ENCODE measurements at regions not wholly inside any gene's neighbourhood (a gene's known extent, or its start where the extent isn't known, plus 50 kb on each side); places are given as distances from the start of the nearest gene placed in this dataset.

DNA sequence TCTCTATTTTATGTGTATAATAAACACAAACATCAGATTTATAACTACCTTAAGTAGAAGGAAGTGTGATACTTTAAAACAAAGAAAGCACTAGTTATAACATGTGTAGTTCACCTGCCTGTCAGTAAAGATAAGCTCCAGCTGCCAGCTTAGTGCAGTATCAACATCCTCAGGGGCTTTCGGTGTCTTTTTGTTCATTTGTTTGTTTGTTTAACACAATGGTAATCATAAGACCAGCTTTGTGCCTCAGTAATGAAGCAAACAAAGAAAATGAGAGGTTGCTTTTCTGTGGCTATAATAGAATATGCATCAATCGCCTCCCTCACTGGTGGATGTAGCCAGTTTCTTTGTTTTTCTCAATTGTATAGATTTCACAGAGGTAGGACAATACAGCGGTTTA, 1499.0 kb upstream of the TMEFF2 start:
- no peak overlapping the region for H3K9ac ChIP-seq (ENCODE audit: low read length)
- no peaks in the 10 kb centered on the region for H3K4me1 ChIP-seq (ENCODE audit: insufficient read depth, low read length)
- H3K27ac ChIP-seq (ENCODE audit: low read depth, low read length): no peak overlapping the region
- H3K9me3 ChIP-seq (ENCODE audit: low read length): no peaks in the 10 kb centered on the region
- no peaks in the 10 kb centered on the region for H3K36me3 ChIP-seq (ENCODE audit: insufficient read depth, low read length)
- no peaks in the 10 kb centered on the region for H3K27me3 ChIP-seq (ENCODE audit: control insufficient read depth in 1 of 2, insufficient read depth in 2 of 2, low read length in 2 of 2)
- no peak overlapping the region for H3K4me3 ChIP-seq (ENCODE audit: low read depth in 1 of 2, low read length in 2 of 2)

DNA sequence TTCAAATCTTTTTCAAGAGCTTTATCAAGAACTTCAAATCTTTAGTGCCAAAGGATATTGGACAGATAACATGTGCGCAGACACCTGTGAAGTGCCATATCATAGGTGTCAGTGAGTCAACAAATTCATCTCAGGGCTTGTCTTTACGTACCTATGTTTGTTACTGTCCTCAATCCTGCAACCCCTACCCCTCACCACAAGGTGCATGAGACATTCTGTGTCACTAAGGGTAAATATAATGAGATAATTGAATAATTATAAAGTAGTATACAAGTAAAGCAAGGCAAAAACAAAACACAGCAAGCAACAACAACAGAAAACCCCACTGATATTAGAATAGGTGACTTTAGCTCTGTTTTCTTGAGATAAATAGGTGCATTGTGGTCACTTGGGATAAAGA, 1495.8 kb upstream of the TMEFF2 start:
- no peak overlapping the region for H3K4me3 ChIP-seq (ENCODE audit: low read depth in 1 of 2, low read length in 2 of 2)
- no peaks in the 10 kb centered on the region for H3K27me3 ChIP-seq (ENCODE audit: control insufficient read depth in 1 of 2, insufficient read depth in 2 of 2, low read length in 2 of 2)
- H3K27ac ChIP-seq (ENCODE audit: low read depth, low read length): no peak overlapping the region
- no peaks in the 10 kb centered on the region for H3K9me3 ChIP-seq (ENCODE audit: low read length)
- no peak overlapping the region for H3K9ac ChIP-seq (ENCODE audit: low read length)
- H3K36me3 ChIP-seq (ENCODE audit: insufficient read depth, low read length): no peaks in the 10 kb centered on the region
- no peaks in the 10 kb centered on the region for H3K4me1 ChIP-seq (ENCODE audit: insufficient read depth, low read length)

DNA sequence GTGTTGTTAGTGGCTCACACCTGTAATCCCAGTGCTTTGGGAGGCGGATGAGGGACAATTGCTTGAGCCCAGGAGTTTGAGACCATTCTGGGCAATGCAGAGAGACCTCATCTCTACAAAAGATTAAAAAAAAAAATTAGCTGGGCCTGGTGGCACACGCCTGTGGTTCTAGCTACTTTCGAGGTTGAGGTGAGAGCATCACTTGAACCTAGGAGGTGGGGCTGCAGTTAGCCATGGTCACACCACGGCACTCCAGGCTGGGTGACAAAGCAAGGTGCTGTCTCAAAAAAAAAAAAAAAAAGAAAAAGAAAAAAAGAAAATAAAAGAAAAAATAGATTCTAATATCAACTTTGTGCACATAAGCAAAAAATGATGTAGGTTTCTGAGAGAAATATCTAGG, 1492.5 kb upstream of the TMEFF2 start:
- H3K36me3 ChIP-seq (ENCODE audit: insufficient read depth, low read length): no peaks in the 10 kb centered on the region
- H3K9ac ChIP-seq (ENCODE audit: low read length): no peak overlapping the region
- H3K9me3 ChIP-seq (ENCODE audit: low read length): no peaks in the 10 kb centered on the region
- no peaks in the 10 kb centered on the region for H3K27me3 ChIP-seq (ENCODE audit: control insufficient read depth in 1 of 2, insufficient read depth in 2 of 2, low read length in 2 of 2)
- H3K4me3 ChIP-seq (ENCODE audit: low read depth in 1 of 2, low read length in 2 of 2): no peak overlapping the region
- no peak overlapping the region for H3K27ac ChIP-seq (ENCODE audit: low read depth, low read length)
- H3K4me1 ChIP-seq (ENCODE audit: insufficient read depth, low read length): no peaks in the 10 kb centered on the region

DNA sequence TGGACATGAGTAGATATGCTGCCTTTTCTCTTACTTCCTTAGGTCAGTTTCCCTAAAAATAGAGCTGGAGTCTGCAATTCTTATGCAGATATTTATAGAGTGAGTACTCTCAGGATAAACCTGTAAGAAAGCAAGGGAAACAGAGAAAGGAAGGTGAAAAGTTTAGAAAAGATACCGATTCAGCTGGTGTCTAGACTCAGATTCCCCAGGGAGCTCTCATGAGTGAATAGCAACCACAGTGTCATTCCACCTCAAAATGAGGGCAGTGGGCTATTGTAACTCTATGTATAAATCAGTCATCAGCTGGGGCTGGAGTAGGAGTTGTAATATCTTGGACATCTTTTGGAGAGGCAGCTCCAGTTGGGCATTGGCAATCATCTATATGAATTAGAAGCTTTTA, 1485.1 kb upstream of the TMEFF2 start:
- Histone ChIP-seq H3K27me3 (ENCODE audit: control insufficient read depth in 1 of 2, insufficient read depth in 2 of 2, low read length in 2 of 2) (no peaks in the 10 kb centered on the region), H3K9ac (ENCODE audit: low read length) (no peak overlapping the region), H3K9me3 (ENCODE audit: low read length) (no peaks in the 10 kb centered on the region), H3K27ac (ENCODE audit: low read depth, low read length) (no peak overlapping the region), H3K36me3 (ENCODE audit: insufficient read depth, low read length) (no peaks in the 10 kb centered on the region), H3K4me3 (ENCODE audit: low read depth in 1 of 2, low read length in 2 of 2) (no peak overlapping the region), H3K4me1 (ENCODE audit: insufficient read depth, low read length) (no peaks in the 10 kb centered on the region)

DNA sequence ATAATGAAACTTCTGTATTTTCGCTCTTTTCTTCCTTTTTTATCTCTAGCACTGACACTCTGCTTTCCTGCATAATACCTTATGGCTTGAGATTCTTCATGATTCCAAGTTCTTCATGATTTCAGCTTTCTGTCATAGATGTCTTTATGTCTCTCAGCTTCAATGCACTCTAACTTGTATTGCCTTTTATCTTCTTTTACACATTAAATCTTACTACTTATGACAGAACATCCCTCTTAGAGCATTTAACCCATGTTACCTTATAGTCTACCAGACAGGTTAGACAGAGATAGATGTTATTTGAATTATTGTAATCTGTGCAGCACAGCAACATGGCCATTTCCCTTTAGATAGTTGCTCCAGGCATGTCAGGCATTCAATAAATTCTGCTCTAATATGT, 1475.7 kb upstream of the TMEFF2 start:
- Histone ChIP-seq H3K4me1 (ENCODE audit: insufficient read depth, low read length) (no peaks in the 10 kb centered on the region), H3K27me3 (ENCODE audit: control insufficient read depth in 1 of 2, insufficient read depth in 2 of 2, low read length in 2 of 2) (no peaks in the 10 kb centered on the region), H3K4me3 (ENCODE audit: low read depth in 1 of 2, low read length in 2 of 2) (no peak overlapping the region), H3K9ac (ENCODE audit: low read length) (no peak overlapping the region), H3K27ac (ENCODE audit: low read depth, low read length) (no peak overlapping the region), H3K9me3 (ENCODE audit: low read length) (no peaks in the 10 kb centered on the region), H3K36me3 (ENCODE audit: insufficient read depth, low read length) (no peaks in the 10 kb centered on the region)

DNA sequence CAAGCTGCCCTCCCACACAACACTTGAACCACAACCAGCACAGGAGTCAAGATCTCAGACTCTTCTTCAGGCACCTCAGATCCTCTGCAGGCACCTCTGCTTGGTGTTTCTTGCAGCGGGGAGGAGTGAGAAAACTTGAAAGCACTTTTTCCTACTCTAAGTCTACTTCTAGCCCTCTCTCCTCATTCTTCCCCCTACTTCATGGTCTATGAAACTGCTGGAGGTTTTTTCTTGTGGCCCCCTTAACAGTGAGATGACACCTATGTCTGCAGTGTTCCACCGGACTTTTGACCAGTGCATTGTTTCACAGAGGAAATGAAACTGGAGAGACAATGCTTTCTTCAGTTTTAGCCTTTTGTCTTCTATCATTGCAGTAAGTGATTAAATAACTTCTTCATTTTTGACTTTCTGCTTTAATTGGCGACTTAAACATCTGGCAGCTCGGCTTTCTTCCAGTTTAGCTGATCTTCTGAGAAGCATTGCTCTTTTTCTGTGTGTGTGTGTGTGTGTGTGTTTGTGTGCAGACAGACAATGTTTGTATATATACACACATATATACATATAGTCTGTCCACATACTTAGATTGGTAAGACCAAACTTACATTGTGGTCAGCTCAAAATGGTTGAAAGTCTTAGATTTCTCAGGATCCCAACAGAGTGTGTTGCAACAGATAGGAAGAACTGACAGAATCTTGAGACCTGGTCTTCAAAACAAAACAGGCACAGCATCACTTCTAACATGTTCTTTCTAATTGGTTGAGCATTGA, 1474.0 kb upstream of the TMEFF2 start:
- H3K27ac ChIP-seq (ENCODE audit: low read depth, low read length): no peak overlapping the region
- no peak overlapping the region for H3K4me3 ChIP-seq (ENCODE audit: low read depth in 1 of 2, low read length in 2 of 2)
- H3K27me3 ChIP-seq (ENCODE audit: control insufficient read depth in 1 of 2, insufficient read depth in 2 of 2, low read length in 2 of 2): no peaks in the 10 kb centered on the region
- H3K4me1 ChIP-seq (ENCODE audit: insufficient read depth, low read length): no peaks in the 10 kb centered on the region
- no peak overlapping the region for H3K9ac ChIP-seq (ENCODE audit: low read length)
- H3K36me3 ChIP-seq (ENCODE audit: insufficient read depth, low read length): no peaks in the 10 kb centered on the region
- no peaks in the 10 kb centered on the region for H3K9me3 ChIP-seq (ENCODE audit: low read length)

DNA sequence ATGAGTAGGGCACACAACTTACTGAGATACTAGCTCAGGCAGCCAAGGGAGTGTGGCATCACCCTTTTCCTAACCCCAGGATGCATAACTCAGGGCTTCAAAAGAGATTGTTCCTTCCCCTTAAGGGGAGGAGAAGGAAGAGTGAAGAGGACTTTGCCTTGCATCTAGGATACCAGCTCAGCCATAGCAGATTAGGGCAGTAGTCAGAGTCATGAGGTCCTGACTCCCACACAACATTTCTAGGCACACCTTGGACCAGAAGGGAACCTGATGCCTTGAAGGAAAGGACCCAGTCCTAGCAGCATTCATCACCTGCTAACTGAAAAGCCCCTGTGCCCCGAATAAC, 1433.2 kb upstream of the TMEFF2 start:
- no peak overlapping the region for H3K27ac ChIP-seq (ENCODE audit: low read depth, low read length)
- no peak overlapping the region for H3K9ac ChIP-seq (ENCODE audit: low read length)
- no peak overlapping the region for H3K4me3 ChIP-seq (ENCODE audit: low read depth in 1 of 2, low read length in 2 of 2)
- no peaks in the 10 kb centered on the region for H3K36me3 ChIP-seq (ENCODE audit: insufficient read depth, low read length)
- no peaks in the 10 kb centered on the region for H3K4me1 ChIP-seq (ENCODE audit: insufficient read depth, low read length)
- H3K27me3 ChIP-seq (ENCODE audit: control insufficient read depth in 1 of 2, insufficient read depth in 2 of 2, low read length in 2 of 2): no peaks in the 10 kb centered on the region
- no peaks in the 10 kb centered on the region for H3K9me3 ChIP-seq (ENCODE audit: low read length)

DNA sequence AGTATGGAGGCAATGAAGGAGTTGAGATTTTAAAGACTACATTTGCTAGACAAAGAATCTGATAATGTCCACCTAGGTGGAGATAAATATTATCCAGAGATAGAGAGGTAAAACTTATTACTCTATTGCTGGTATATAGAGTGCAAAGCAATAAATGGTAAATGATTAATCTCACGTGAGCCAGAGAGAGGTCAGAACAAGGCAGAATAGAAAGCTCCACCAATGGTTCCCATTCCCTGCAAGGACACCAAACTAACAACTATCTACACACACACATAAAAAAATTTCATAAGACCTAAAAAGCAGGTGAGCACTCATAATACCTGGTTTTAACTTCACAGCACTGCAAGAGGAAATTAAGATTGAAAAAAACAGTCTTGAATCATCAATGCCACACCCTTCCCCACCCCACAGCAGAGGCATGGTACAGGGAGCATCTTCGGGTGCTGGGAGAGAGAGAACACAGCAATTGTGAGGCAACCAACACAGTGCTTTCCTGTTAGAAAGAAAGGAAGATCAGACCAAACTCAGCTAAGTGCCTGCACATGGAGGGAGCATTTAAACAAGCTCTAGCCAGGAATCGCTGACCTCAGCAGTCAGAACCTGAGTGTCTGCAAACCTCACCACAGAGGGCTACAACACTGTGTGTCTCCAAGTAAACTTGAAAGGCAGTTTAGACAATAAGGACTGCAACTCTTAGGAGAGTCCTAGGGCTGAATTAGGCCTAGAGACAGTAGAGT, 1432.6 kb upstream of the TMEFF2 start:
- Histone ChIP-seq H3K9ac (ENCODE audit: low read length) (no peak overlapping the region), H3K4me1 (ENCODE audit: insufficient read depth, low read length) (no peaks in the 10 kb centered on the region), H3K4me3 (ENCODE audit: low read depth in 1 of 2, low read length in 2 of 2) (no peak overlapping the region)

DNA sequence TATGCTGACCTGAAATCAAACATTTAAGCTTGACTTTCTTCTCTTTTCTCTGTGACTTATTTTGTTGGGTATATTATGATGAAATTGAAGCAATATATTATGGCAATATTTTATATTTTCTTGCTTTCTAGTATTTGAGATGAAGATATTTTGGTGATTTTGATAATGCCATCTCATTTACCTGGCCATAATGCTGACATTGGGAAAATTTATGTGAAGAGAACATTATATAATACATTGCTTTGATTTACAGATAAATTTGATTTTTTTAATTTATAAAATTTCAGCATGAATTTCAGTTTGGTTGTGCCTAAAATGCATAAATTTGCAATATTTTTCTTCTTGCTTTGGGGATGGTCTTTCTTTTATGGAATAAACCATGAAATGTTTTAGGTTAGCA, 1413.7 kb upstream of the TMEFF2 start:
- Histone ChIP-seq H3K36me3 (ENCODE audit: insufficient read depth, low read length) (no peaks in the 10 kb centered on the region), H3K9ac (ENCODE audit: low read length) (no peak overlapping the region), H3K27ac (ENCODE audit: low read depth, low read length) (no peak overlapping the region), H3K9me3 (ENCODE audit: low read length) (no peaks in the 10 kb centered on the region), H3K4me1 (ENCODE audit: insufficient read depth, low read length) (no peaks in the 10 kb centered on the region), H3K4me3 (ENCODE audit: low read depth in 1 of 2, low read length in 2 of 2) (no peak overlapping the region), H3K27me3 (ENCODE audit: control insufficient read depth in 1 of 2, insufficient read depth in 2 of 2, low read length in 2 of 2) (no peaks in the 10 kb centered on the region)

More for the DNA sequence above, 1432.6 kb upstream of the TMEFF2 start:
- Histone ChIP-seq H3K36me3 (ENCODE audit: insufficient read depth, low read length) (no peaks in the 10 kb centered on the region), H3K27ac (ENCODE audit: low read depth, low read length) (no peak overlapping the region), H3K9me3 (ENCODE audit: low read length) (no peaks in the 10 kb centered on the region), H3K27me3 (ENCODE audit: control insufficient read depth in 1 of 2, insufficient read depth in 2 of 2, low read length in 2 of 2) (no peaks in the 10 kb centered on the region)

DNA sequence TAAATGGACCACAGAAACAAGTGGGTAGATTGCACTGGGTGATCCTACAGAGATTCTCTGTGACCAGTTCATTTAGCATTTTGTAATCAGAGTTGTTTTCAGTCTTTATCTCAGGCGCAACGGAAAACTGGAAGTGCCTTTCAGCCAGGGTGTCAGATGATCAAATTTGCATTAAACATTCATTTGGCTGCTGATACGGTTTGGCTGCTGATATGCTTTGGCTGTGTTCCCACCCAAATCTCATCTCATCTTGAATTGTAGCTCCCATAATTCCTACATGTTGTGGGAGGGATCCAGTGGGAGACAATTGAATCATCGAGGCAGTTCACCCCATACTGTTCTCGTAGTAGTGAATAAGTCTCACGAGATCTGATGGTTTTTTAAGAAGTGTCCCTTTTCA, 1396.1 kb upstream of the TMEFF2 start:
- no peaks in the 10 kb centered on the region for H3K4me1 ChIP-seq (ENCODE audit: insufficient read depth, low read length)
- no peak overlapping the region for H3K27ac ChIP-seq (ENCODE audit: low read depth, low read length)
- H3K27me3 ChIP-seq (ENCODE audit: control insufficient read depth in 1 of 2, insufficient read depth in 2 of 2, low read length in 2 of 2): no peaks in the 10 kb centered on the region
- no peaks in the 10 kb centered on the region for H3K36me3 ChIP-seq (ENCODE audit: insufficient read depth, low read length)
- no peak overlapping the region for H3K9ac ChIP-seq (ENCODE audit: low read length)
- no peak overlapping the region for H3K4me3 ChIP-seq (ENCODE audit: low read depth in 1 of 2, low read length in 2 of 2)
- no peaks in the 10 kb centered on the region for H3K9me3 ChIP-seq (ENCODE audit: low read length)

DNA sequence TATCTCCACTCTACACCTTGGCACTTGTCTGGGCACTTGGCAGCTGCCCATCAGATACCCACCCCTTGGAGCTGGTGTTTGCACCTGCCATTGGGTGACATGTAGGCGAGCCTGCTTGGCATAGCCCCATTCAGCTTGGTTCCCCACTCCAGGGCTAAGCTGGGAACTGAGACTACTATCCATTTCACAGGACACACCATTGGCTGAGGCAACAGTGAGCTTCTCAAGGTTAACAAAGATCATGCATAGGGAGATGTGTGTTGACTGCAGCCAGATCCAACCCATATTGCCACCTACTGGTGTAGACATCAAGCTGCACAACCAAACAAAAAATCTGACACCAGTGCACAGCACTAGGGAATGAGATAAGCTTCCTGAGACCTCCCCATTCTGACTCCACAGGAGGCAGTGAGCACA, 1389.8 kb upstream of the TMEFF2 start:
- Histone ChIP-seq H3K27me3 (ENCODE audit: control insufficient read depth in 1 of 2, insufficient read depth in 2 of 2, low read length in 2 of 2) (no peaks in the 10 kb centered on the region), H3K9me3 (ENCODE audit: low read length) (no peaks in the 10 kb centered on the region), H3K4me1 (ENCODE audit: insufficient read depth, low read length) (no peaks in the 10 kb centered on the region), H3K36me3 (ENCODE audit: insufficient read depth, low read length) (no peaks in the 10 kb centered on the region), H3K4me3 (ENCODE audit: low read depth in 1 of 2, low read length in 2 of 2) (no peak overlapping the region), H3K9ac (ENCODE audit: low read length) (no peak overlapping the region), H3K27ac (ENCODE audit: low read depth, low read length) (no peak overlapping the region)

Data from muscle layer of colon (tissue), 2 donors.